ENCODE measurements at regions not wholly inside any gene's neighbourhood (a gene's known extent, or its start where the extent isn't known, plus 50 kb on each side); places are given as distances from the start of the nearest gene placed in this dataset.

DNA sequence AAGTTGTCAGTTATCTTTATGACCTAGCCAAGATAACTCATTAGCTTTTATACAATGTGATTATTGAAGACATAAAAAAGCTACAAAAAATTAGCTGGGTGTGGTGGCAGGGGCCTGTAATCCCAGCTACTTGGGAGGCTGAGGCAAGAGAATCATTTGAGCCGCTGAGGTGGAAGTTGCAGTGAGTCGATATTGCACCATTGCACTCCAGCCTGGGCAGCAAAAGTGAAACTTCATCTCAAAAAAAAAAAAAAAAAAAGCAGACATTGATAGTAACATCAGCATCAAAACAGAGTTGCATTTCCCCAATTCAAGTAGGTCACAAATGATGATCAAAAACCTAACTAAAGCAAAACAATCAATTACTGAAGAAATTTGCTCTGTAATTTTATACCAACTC is 191.4 kb downstream of the PTGER3 start:
- ChIA-PET POLR2A (no interaction called here), CTCF (no interaction called here), SMC1A (ENCODE audit: uncharacterized antibody, unreplicated experiment) (no interaction called here), RAD21 (ENCODE audit: unreplicated experiment) (no interaction called here)
- no peaks in the 10 kb centered on the region for H3K79me2 ChIP-seq (ENCODE audit: control insufficient read depth, insufficient read depth, low read length)
- FAIRE-seq (no peak), ATAC-seq (no peak), DNase-seq (ENCODE audit: low read depth, low spot score) (no peak)
- no peaks in the 10 kb centered on the region for H4K20me1 ChIP-seq (ENCODE audit: control insufficient read depth, insufficient read depth)
- H3K9me3 ChIP-seq (replicated peaks; ENCODE audit: control insufficient read depth, insufficient read depth, low read length) = no peaks in the 10 kb centered on the region
- no peak overlapping the region for H3K4me2 ChIP-seq (ENCODE audit: control insufficient read depth, insufficient read depth)
- H2AFZ ChIP-seq (ENCODE audit: control insufficient read depth, low read depth, low read length) = no peak overlapping the region
- H3K9ac ChIP-seq (ENCODE audit: control insufficient read depth, insufficient read depth, low read length) = no peak overlapping the region
- H3K27ac ChIP-seq (ENCODE audit: control insufficient read depth, insufficient read depth) = no peak overlapping the region
- no peak overlapping the region for H3K4me3 ChIP-seq
- intact Hi-C loops (cut with micrococcal nuclease; ENCODE audit: unreplicated experiment) = no loop called here
- in situ Hi-C loops (cut with MboI) = no loop called here
- WGBS (ENCODE audit: insufficient coverage, insufficient replicate concordance, low lambda C conversion rate, missing lambda C conversion rate) = no CpG with 5 or more reads among the region's 2 CpGs
- no peaks in the 10 kb centered on the region for H3K36me3 ChIP-seq (ENCODE audit: control insufficient read depth in 2 of 2, insufficient read depth in 2 of 2, low read length in 1 of 2)
- H3K27me3 ChIP-seq (replicated peaks in 1 of 2; ENCODE audit: control insufficient read depth in 2 of 2, insufficient read depth in 2 of 2, low read length in 1 of 2) = no peaks in the 10 kb centered on the region
- TF ChIP-seq, protein P1, sequence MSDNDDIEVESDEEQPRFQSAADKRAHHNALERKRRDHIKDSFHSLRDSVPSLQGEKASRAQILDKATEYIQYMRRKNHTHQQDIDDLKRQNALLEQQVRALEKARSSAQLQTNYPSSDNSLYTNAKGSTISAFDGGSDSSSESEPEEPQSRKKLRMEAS (IDR thresholded peaks at IDR 0.05; ENCODE audit: low read depth, low read length) = no peak
- no peak for TF ChIP-seq SMAD5 (IDR thresholded peaks at IDR 0.05; ENCODE audit: low read depth)
- no peak for TF ChIP-seq GABPA (IDR thresholded peaks at IDR 0.05; ENCODE audit: low read depth)
- no peak for TF ChIP-seq STAT3 (IDR thresholded peaks at IDR 0.05; ENCODE audit: low read depth, low read length)
- no peak for TF ChIP-seq ETV6 (conservative IDR thresholded peaks at IDR 0.05 in 1 of 2, IDR thresholded peaks at IDR 0.05 in 1 of 2; ENCODE audit: borderline replicate concordance in 1 of 2, low read depth in 1 of 2)
- no peak for TF ChIP-seq HDAC6 (IDR thresholded peaks at IDR 0.05; ENCODE audit: unreplicated experiment)
- TF ChIP-seq SIX5 (IDR thresholded peaks at IDR 0.05; ENCODE audit: low read depth, low read length, severe bottlenecking) = no peak
- no peak for TF ChIP-seq MYC (IDR thresholded peaks at IDR 0.05; ENCODE audit: insufficient read depth, insufficient read length, insufficient replicate concordance, low read length, severe bottlenecking)
- TF ChIP-seq, protein P2, sequence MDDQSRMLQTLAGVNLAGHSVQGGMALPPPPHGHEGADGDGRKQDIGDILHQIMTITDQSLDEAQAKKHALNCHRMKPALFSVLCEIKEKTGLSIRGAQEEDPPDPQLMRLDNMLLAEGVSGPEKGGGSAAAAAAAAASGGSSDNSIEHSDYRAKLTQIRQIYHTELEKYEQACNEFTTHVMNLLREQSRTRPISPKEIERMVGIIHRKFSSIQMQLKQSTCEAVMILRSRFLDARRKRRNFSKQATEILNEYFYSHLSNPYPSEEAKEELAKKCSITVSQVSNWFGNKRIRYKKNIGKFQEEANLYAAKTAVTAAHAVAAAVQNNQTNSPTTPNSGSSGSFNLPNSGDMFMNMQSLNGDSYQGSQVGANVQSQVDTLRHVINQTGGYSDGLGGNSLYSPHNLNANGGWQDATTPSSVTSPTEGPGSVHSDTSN (IDR thresholded peaks at IDR 0.05; ENCODE audit: insufficient replicate concordance, low read depth, low read length) = no peak
- no peak for TF ChIP-seq FOXK2 (IDR thresholded peaks at IDR 0.05)
- TF ChIP-seq, protein P3, sequence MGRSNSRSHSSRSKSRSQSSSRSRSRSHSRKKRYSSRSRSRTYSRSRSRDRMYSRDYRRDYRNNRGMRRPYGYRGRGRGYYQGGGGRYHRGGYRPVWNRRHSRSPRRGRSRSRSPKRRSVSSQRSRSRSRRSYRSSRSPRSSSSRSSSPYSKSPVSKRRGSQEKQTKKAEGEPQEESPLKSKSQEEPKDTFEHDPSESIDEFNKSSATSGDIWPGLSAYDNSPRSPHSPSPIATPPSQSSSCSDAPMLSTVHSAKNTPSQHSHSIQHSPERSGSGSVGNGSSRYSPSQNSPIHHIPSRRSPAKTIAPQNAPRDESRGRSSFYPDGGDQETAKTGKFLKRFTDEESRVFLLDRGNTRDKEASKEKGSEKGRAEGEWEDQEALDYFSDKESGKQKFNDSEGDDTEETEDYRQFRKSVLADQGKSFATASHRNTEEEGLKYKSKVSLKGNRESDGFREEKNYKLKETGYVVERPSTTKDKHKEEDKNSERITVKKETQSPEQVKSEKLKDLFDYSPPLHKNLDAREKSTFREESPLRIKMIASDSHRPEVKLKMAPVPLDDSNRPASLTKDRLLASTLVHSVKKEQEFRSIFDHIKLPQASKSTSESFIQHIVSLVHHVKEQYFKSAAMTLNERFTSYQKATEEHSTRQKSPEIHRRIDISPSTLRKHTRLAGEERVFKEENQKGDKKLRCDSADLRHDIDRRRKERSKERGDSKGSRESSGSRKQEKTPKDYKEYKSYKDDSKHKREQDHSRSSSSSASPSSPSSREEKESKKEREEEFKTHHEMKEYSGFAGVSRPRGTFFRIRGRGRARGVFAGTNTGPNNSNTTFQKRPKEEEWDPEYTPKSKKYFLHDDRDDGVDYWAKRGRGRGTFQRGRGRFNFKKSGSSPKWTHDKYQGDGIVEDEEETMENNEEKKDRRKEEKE (IDR thresholded peaks at IDR 0.05) = no peak
- TF ChIP-seq CBFB (IDR thresholded peaks at IDR 0.05; ENCODE audit: low read depth) = no peak
- TF ChIP-seq, protein P4, sequence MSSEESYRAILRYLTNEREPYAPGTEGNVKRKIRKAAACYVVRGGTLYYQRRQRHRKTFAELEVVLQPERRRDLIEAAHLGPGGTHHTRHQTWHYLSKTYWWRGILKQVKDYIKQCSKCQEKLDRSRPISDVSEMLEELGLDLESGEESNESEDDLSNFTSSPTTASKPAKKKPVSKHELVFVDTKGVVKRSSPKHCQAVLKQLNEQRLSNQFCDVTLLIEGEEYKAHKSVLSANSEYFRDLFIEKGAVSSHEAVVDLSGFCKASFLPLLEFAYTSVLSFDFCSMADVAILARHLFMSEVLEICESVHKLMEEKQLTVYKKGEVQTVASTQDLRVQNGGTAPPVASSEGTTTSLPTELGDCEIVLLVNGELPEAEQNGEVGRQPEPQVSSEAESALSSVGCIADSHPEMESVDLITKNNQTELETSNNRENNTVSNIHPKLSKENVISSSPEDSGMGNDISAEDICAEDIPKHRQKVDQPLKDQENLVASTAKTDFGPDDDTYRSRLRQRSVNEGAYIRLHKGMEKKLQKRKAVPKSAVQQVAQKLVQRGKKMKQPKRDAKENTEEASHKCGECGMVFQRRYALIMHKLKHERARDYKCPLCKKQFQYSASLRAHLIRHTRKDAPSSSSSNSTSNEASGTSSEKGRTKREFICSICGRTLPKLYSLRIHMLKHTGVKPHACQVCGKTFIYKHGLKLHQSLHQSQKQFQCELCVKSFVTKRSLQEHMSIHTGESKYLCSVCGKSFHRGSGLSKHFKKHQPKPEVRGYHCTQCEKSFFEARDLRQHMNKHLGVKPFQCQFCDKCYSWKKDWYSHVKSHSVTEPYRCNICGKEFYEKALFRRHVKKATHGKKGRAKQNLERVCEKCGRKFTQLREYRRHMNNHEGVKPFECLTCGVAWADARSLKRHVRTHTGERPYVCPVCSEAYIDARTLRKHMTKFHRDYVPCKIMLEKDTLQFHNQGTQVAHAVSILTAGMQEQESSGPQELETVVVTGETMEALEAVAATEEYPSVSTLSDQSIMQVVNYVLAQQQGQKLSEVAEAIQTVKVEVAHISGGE (CRISPR knock-in tag; IDR thresholded peaks at IDR 0.05) = no peak
- TF ChIP-seq NFIC (IDR thresholded peaks at IDR 0.05; ENCODE audit: low read depth, low read length) = no peak
- no peak for TF ChIP-seq TARDBP (IDR thresholded peaks at IDR 0.05; ENCODE audit: borderline replicate concordance)
- no peak for TF ChIP-seq TCF7 (IDR thresholded peaks at IDR 0.05; ENCODE audit: borderline replicate concordance)
- no peak for TF ChIP-seq HDGF (IDR thresholded peaks at IDR 0.05)
- no peak for TF ChIP-seq CREB1 (IDR thresholded peaks at IDR 0.05; ENCODE audit: low read depth)
- no peak for TF ChIP-seq ZBED1 (IDR thresholded peaks at IDR 0.05; ENCODE audit: borderline replicate concordance)
- no TSS peak for BruUV-seq (replicated peaks)
- no peaks in the 10 kb centered on the region for H3K4me1 ChIP-seq (ENCODE audit: control insufficient read depth, insufficient read depth, low read length)

Measured in GM12878 (cell line).